Stimulated activated CD8-positive, alpha-beta memory T cell treated with anti-CD3 and anti-CD28 coated beads, Interleukin-12 subunit alpha, Interleukin-12 subunit beta, amount 100 ng/mL, for 1 hour (primary cell): ENCODE measurements at regions not wholly inside any gene's neighbourhood (a gene's known extent, or its start where the extent isn't known, plus 50 kb on each side); places are given as distances from the start of the nearest gene placed in this dataset.
"Not testable (repeated sequence)": the region's sequence is repeated elsewhere in the genome, so short reads cannot be mapped to it uniquely, and the experiment has no call there.

Source experiments
- DNase-seq: peaks from one replicate; pipeline ENCODE4 v3.0.0-alpha.2; 2020; ENCODE audit warnings: low read depth

DNA sequence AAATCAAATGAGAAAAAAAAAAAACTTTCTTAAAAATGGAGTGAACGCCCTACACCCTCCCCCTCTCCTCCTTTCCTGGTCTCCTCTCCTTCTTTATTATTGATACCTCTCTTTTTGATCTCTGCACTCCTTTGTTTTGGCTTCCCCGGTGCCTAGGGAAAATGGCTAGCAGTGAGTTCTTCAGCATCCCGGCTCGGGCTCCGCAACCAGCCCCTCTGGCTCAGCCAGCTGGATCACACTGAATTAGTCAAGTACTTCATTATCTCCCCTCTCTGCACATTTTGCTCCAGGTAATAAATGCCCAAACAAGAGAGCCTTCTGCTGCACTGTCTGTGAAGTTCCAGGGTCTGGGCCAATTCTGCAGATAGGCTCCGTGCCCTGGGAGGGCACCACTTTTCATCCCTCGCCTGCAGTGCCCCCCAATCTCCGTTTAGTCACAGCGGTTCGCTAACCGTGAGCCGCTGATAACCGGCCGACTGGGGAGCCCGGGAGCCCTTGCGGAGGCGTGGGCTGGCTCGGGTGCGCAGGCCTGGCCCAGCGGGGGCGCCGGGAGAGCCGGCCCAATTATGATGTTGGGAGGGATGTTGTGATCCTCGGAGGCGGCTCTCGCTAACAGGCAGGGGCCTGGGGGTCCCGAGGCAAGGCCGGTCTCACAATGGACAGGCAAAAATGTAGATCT lies 301.9 kb downstream of the TFAP2A start:
- DNase-seq = no peak

DNA sequence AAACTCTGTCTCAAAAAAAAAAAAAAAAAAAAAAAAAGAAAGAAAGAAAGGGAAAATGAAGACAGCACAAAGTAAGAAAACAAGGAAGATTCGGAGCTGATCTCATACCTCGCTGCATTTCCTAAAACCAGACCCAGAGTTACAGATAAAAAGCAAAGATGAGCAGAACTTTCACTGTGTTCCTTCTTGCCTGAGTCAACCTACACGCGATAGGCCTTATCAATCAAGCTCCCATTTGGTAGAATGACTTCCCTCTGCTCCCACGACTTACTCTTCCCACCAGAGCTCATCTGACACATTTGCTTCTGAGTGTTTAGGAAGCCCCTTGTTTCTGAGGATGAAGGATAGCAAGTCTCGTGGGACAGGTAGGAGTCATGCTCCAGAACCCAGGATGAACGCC lies 302.9 kb downstream of the TFAP2A start:
- no peak for DNase-seq

- no peak for DNase-seq
These were observed 313.2 kb downstream of the TFAP2A start for GRCh38 chr6:10101551-10102252.

GRCh38 chr6:10099529-10100140 lies 315.2 kb downstream of the TFAP2A start:
- no peak for DNase-seq

DNA sequence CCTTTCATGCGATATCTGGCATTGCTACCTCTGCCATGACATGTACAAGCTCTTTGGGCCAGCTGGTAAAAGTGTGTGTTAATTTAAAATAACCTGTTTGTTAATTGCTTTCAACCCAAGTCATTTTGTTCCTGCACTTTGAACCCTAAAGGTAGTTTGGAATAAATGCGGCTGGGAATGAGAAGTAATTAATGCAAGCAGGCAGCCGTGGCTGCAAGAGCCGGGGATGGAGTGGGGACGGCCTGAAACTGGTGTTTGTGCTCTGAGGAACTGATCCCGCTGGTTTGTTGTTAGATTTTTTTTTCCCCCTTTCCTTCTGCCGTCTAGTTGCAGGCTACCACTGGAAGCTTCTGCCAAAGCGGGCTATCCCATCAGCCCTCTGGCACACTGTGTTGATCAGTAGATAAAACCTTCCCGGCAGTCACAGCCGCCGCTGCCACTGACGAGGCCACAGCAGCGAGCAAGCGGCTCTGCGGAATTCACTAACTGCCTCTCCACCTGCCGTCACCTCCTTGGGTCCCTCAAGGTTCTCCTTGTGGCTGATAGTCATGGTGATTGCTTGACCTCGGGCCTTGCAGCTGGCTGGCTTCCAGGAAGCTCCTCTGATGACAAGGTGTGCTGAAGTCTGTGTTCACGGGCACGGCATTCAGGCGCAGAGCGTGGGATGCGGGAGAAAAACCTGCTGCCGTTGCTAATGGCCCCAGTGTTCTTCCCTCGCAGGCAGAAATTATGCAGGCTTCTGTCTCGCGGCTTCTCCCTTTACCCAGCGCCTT lies 315.9 kb downstream of the TFAP2A start:
- DNase-seq = no peak

DNA sequence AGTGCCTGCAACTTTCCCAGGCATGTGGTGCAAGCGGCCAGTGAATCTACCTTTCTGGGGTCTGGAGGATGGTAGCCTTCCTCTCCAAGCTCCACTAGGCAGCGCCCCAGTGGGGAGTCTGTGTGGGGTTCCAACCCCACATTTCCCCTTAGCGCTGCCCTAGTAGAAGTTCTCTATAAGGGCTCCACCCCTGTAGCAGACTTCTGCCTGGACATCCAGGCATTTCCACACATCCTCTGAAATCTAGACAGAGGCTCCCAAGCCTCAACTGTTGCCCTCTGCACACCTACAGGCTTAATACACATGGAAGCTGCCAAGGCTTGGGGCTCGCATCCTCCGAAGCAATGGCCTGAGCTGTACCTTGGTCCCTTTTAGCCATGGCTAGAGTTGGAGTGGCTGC lies 321.6 kb downstream of the TFAP2A start:
- DNase-seq = no peak

GRCh38 chr6:10084111-10084986 lies 330.5 kb downstream of the TFAP2A start:
- no peak for DNase-seq

DNA sequence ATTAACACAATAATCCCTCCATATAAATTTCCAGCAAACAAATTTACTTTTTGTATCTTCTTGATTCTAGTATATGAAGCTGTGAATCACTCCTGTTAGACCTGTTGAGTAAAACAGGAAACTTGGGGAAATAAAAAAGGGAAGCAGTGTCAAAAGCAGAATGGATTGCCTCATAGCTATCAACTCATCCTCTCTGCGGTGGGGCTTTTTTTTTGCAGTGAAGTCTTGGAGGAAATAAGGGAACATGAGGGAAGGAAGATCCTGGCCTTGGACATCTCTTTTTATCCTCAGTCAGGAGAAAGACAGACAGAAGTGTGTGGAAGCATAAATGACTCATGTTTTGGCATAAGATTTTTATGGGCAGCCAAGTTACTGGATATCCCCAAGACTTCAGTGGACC lies 332.5 kb downstream of the TFAP2A start:
- no peak for DNase-seq

DNA sequence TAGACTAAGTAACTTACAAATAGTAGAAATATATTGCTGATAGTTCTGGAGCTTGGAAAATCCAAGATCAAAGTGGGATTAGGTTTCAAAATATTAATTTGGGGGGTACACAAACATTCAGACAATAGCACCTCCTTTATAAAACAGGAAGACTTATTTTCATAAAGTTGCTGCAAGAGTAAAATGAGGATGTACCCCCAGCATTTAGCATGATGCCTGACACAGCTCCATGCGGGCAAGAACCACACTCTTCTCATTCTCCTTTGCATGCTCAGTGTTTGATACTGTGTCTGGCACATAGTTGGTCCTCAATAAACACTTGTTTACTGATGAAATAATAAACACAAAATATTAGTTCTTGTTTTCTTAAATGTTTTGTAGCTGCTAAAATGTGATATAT lies 332.9 kb downstream of the TFAP2A start:
- DNase-seq = no peak

- no peak for DNase-seq
These were observed 333.8 kb downstream of the TFAP2A start for GRCh38 chr6:10081075-10081474.

DNA sequence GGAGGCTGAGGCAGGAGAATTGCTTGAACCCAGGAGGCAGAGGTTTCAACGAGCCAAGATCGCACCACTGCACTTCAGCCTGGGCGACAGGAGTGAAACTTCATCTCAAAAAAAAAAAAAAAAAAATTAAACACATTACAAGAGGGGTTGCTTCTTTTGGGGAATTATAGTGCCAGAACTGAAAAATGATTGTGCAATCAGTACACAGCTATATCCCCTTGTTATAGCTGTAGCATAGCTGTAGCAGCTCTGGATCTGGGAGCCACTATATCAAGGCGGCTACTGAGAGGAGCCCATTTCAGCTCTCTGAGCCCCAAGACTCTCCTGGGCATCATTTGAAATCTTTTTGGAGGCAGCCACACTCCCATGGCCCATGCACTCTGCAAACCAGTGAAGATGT lies 334.3 kb downstream of the TFAP2A start:
- DNase-seq = no peak

DNA sequence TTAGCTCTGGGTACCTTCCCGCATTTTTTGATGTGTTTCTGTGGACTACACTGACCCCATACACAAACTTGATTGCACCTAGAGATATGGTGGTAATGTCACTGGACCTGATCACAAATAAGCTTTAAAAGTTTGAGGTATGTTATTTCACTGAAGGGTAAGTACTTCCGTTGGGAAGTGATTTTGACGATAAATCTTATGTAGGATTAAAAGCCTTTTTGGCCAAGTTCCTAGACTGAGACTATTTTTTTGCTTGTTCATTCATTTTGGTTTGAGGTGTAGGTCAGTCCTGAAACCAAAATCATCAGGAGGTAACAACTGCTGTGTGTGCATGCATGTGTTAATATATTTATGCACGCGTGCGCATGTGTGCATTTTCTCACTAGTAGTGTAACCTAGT lies 336.3 kb downstream of the TFAP2A start:
- DNase-seq = no peak

DNA sequence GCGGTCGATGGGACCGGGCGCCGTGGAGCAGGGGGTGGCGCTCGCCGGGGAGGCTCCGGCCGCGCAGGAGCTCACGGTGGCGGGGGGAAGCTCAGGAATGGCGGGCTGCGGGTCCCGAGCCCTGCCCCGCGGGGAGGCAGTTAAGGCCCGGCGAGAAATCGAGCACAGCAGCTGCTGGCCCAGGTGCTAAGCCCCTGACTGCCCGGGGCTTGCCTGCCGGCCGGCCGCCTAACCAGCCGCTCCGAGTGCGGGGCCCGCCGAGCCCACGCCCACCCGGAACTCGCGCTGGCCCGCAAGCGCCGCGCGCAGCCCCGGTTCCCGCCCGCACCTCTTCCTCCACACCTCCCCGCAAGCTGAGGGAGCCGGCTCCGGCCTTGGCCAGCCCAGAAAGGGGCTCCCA lies 340.1 kb downstream of the TFAP2A start:
- not testable (repeated sequence) for DNase-seq

DNA sequence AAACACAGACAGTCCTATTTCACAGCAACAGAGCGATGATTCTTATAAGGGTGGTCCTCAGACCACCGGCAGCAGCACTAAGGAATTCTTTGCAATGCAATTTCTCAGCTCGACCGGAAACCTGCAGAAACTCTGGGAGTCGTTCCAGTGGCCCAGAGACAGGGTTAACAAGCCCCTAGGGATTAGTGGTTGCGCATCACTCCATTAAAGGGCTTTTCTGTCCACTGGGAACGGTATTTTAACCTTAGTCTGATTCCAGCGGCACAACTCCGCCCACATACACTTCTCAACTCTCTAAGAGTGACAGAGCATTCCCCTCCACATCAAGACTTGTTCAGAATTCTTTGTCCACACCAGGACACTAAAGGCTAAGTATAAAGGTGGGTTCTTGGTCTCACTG lies 341.5 kb downstream of the TFAP2A start:
- no peak for DNase-seq

DNA sequence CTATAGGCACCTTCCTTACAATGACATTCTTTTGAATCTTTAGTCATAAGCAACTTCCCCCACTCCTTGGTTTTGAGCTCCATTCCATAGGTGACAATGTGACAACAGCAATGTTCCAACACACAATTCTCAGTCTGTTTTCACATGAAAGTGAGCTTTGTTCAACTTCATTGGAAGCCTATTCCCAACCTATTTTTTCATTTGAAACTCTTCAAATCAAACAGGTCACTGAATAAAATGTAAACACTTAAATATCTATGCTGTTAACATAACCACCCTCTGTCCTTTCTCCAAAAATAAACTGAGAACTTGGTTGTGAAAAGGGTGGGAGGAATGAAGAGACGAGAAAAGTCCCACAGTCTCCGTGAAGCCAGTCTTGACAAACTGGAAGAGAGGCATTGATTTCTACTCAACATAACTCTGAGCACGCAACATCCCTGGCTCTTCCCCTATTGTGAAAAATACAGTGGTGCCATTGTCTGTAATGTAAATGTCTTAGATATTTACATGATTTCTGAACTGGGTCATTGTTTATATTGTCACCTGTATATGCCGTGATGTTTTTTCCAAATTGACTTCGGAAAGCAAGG lies 343.1 kb downstream of the TFAP2A start:
- DNase-seq = no peak

DNA sequence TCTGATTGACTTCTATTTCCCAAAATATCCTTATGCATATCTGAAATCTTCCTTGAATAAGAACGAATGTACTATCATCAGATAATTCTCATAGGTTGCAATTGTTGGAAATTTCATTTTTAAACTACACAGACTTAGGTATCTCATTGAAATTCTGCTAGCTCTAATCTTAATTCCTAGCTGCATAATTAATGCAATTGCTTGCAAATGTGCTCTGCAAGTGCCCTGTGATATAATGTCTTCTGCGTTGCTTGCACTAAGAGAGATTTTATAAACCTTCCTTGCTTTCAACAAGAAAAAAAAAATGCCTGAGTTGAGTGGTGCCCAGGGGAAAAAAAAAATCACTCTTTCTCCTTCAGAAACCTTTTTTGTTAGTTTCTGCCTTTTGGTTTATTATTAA lies 354.9 kb downstream of the TFAP2A start:
- no peak for DNase-seq

DNA sequence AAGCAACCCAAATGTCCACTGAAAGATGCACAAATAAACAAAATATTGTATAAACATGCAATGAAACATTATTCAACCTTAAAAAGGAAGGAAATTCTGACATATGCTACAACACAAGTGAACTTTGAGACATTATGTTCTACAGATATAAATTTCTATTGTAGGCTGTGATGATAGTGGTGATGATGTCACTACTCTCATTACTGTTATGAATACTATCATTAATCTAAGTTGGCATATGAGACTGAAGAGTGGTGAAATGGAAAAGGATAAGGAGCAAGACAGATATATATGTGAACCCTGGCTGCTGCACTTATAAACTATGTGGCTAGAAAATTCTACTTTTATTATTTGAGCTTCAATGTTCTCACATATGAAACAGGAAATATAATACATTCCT lies 360.2 kb downstream of the TFAP2A start:
- no peak for DNase-seq

GRCh38 chr6:10051283-10051682 lies 363.6 kb downstream of the TFAP2A start:
- DNase-seq = no peak

DNA sequence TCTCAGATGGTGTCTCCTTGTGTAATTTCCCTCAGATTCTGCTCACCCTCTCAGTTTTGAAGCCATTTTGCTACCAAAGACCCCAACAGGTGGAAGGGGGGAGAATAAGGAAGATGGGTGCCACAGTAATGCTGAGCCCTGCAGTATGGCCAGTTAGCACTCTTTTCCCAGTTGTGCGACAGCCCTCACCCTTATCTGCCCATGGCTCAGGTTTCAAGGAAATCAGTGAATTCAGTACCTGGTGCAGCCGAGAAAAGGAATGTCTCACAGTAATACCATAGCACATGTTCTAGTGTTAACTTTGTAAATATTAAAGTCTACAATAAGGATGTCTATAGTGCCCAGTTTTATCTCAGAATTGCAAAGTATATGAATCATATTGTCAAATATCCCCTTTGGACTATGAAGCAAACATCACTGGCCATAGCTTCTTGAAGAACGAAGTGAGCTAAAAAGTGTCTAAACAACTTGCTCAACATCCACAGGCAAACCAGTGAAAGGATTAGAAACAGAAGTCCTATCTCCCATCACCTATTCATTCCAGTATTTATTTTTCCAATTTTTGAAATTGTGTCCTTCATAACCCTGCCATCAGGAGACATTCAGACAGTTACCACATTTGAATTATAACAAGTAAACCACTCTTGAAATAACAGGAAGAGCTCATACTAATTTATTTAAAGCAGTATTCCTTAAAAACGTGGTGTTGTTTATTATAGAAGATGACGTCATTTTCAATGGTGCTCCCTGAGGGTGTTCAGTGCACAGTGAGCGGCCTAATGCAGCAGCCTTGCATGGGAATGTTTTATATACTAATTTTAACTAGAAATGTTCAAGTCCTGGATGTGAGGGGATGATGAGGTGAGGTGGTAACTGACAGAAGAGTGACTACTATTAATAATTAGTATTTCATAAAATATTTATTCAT lies 366.2 kb downstream of the TFAP2A start:
- DNase-seq = no peak

GRCh38 chr6:10042280-10042679 lies 372.6 kb downstream of the TFAP2A start:
- no peak for DNase-seq
